ENCODE measurements at regions not wholly inside any gene's neighbourhood (a gene's known extent, or its start where the extent isn't known, plus 50 kb on each side); places are given as distances from the start of the nearest gene placed in this dataset.

GRCh38 chr13:80126389-80127068 lies 214.4 kb downstream of the SPRY2 start:
- DNase-seq (ENCODE audit: low read depth) = no peak

GRCh38 chr13:80123945-80124344 lies 217.0 kb downstream of the SPRY2 start:
- no peak for DNase-seq (ENCODE audit: low read depth)

- no peak for DNase-seq (ENCODE audit: low read depth)
These were observed 219.9 kb downstream of the SPRY2 start for GRCh38 chr13:80121038-80121437.

GRCh38 chr13:80118506-80118905 lies 222.4 kb downstream of the SPRY2 start:
- DNase-seq (ENCODE audit: low read depth) = no peak

GRCh38 chr13:80118099-80118498 lies 222.8 kb downstream of the SPRY2 start:
- DNase-seq (ENCODE audit: low read depth) = no peak

GRCh38 chr13:80117515-80117914 lies 223.4 kb downstream of the SPRY2 start:
- no peak for DNase-seq (ENCODE audit: low read depth)

- DNase-seq (ENCODE audit: low read depth) = no peak
These were observed 224.8 kb downstream of the SPRY2 start for GRCh38 chr13:80116107-80116506.

GRCh38 chr13:80115616-80116015 lies 225.3 kb downstream of the SPRY2 start:
- DNase-seq (ENCODE audit: low read depth) = no peak

- DNase-seq (ENCODE audit: low read depth) = no peak
These were observed 227.0 kb downstream of the SPRY2 start for GRCh38 chr13:80113714-80114454.

- DNase-seq (ENCODE audit: low read depth) = no peak
These were observed 231.6 kb downstream of the SPRY2 start for GRCh38 chr13:80109303-80109702.

GRCh38 chr13:80105350-80105749 lies 235.6 kb downstream of the SPRY2 start:
- DNase-seq (ENCODE audit: low read depth) = no peak

GRCh38 chr13:80101040-80101439 lies 239.9 kb downstream of the SPRY2 start:
- no peak for DNase-seq (ENCODE audit: low read depth)

- DNase-seq (ENCODE audit: low read depth) = peak; percentile 42
These were observed 240.3 kb downstream of the SPRY2 start for GRCh38 chr13:80100636-80101035.

- no peak for DNase-seq (ENCODE audit: low read depth)
These were observed 243.4 kb downstream of the SPRY2 start for GRCh38 chr13:80097561-80097960.

GRCh38 chr13:80096383-80096782 lies 244.5 kb downstream of the SPRY2 start:
- DNase-seq (ENCODE audit: low read depth) = no peak

- no peak for DNase-seq (ENCODE audit: low read depth)
These were observed 246.4 kb downstream of the SPRY2 start for GRCh38 chr13:80094526-80094925.

- DNase-seq (ENCODE audit: low read depth) = no peak
These were observed 247.0 kb downstream of the SPRY2 start for GRCh38 chr13:80093888-80094287.

GRCh38 chr13:80086304-80086721 lies 254.6 kb downstream of the SPRY2 start:
- no peak for DNase-seq (ENCODE audit: low read depth)

- peak; percentile 93 for DNase-seq (ENCODE audit: low read depth)
These were observed 256.9 kb downstream of the SPRY2 start for GRCh38 chr13:80083853-80084676.

GRCh38 chr13:80083081-80083852 lies 257.7 kb downstream of the SPRY2 start:
- DNase-seq (ENCODE audit: low read depth) = no peak

GRCh38 chr13:80082396-80083080 lies 258.4 kb downstream of the SPRY2 start:
- no peak for DNase-seq (ENCODE audit: low read depth)

Data from GM04504 (cell line).